ENCODE measurements at regions not wholly inside any gene's neighbourhood (a gene's known extent, or its start where the extent isn't known, plus 50 kb on each side); places are given as distances from the start of the nearest gene placed in this dataset.
A peak's percentile ranks its signal among the peaks of the same experiment; 100 is the strongest.

GRCh38 chr7:115135146-115135545 lies 213.3 kb downstream of the MDFIC start:
- DNase-seq (ENCODE audit: low read depth, low spot score) = no peak

- DNase-seq (ENCODE audit: low read depth, low spot score) = no peak
Observed at GRCh38 chr7:115133248-115133647, 211.4 kb downstream of the MDFIC start.

GRCh38 chr7:115132096-115132495 lies 210.2 kb downstream of the MDFIC start:
- no peak for DNase-seq (ENCODE audit: low read depth, low spot score)

GRCh38 chr7:115128154-115128553 lies 206.3 kb downstream of the MDFIC start:
- DNase-seq (ENCODE audit: low read depth, low spot score) = no peak

- DNase-seq (ENCODE audit: low read depth, low spot score) = no peak
Observed at GRCh38 chr7:115127399-115128021, 205.6 kb downstream of the MDFIC start.

GRCh38 chr7:115125750-115126149 lies 203.9 kb downstream of the MDFIC start:
- DNase-seq (ENCODE audit: low read depth, low spot score) = no peak

GRCh38 chr7:115125312-115125711 lies 203.4 kb downstream of the MDFIC start:
- no peak for DNase-seq (ENCODE audit: low read depth, low spot score)

GRCh38 chr7:115124409-115124939 lies 202.6 kb downstream of the MDFIC start:
- DNase-seq (ENCODE audit: low read depth, low spot score) = peak; percentile 10

- DNase-seq (ENCODE audit: low read depth, low spot score) = no peak
Observed at GRCh38 chr7:115123441-115123840, 201.5 kb downstream of the MDFIC start.

- DNase-seq (ENCODE audit: low read depth, low spot score) = no peak
Observed at GRCh38 chr7:115122388-115122787, 200.5 kb downstream of the MDFIC start.

GRCh38 chr7:115117748-115118147 lies 195.9 kb downstream of the MDFIC start:
- DNase-seq (ENCODE audit: low read depth, low spot score) = no peak

GRCh38 chr7:115116773-115117715 lies 195.2 kb downstream of the MDFIC start:
- no peak for DNase-seq (ENCODE audit: low read depth, low spot score)

GRCh38 chr7:115113776-115114175 lies 191.9 kb downstream of the MDFIC start:
- DNase-seq (ENCODE audit: low read depth, low spot score) = no peak

- DNase-seq (ENCODE audit: low read depth, low spot score) = no peak
Observed at GRCh38 chr7:115113131-115113530, 191.2 kb downstream of the MDFIC start.

GRCh38 chr7:115110523-115110922 lies 188.6 kb downstream of the MDFIC start:
- DNase-seq (ENCODE audit: low read depth, low spot score) = no peak

GRCh38 chr7:115106316-115106715 lies 184.4 kb downstream of the MDFIC start:
- DNase-seq (ENCODE audit: low read depth, low spot score) = no peak

- no peak for DNase-seq (ENCODE audit: low read depth, low spot score)
Observed at GRCh38 chr7:115102738-115103137, 180.8 kb downstream of the MDFIC start.

GRCh38 chr7:115101199-115101598 lies 179.3 kb downstream of the MDFIC start:
- DNase-seq (ENCODE audit: low read depth, low spot score) = no peak

GRCh38 chr7:115099906-115100305 lies 178.0 kb downstream of the MDFIC start:
- DNase-seq (ENCODE audit: low read depth, low spot score) = no peak

- no peak for DNase-seq (ENCODE audit: low read depth, low spot score)
Observed at GRCh38 chr7:115097175-115097671, 175.3 kb downstream of the MDFIC start.

GRCh38 chr7:115096262-115096661 lies 174.4 kb downstream of the MDFIC start:
- no peak for DNase-seq (ENCODE audit: low read depth, low spot score)

- DNase-seq (ENCODE audit: low read depth, low spot score) = no peak
Observed at GRCh38 chr7:115094163-115094562, 172.3 kb downstream of the MDFIC start.
